ENCODE measurements at regions not wholly inside any gene's neighbourhood (a gene's known extent, or its start where the extent isn't known, plus 50 kb on each side); places are given as distances from the start of the nearest gene placed in this dataset.

DNA sequence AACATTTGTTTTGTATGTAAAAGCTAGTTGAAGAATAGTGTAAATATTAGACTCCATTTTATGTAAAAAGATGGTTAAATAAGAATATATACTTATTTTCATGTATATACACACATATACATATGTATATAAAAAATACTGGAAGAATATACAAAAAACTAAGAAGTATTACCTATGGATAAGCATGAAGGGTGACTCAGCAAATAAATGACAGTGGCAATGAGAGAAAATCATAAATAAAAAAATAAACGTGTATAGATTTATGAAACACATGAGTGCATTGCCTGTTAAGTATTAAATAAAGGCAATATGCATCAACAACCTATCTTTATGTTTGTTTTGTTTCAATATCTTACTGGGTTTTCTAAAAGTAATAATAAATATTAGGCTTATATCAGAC lies 435.3 kb downstream of the CYLC2 start:
- ATAC-seq (no peak), DNase-seq (no peak)
- intact Hi-C loops (cut with DNase I), result no loop called here
- H3K27me3 ChIP-seq, result no peaks in the 10 kb centered on the region
- no peaks in the 10 kb centered on the region for H3K36me3 ChIP-seq
- no peak overlapping the region for H3K4me3 ChIP-seq
- H3K27ac ChIP-seq, result no peak overlapping the region
- peaks cover 0 to 7% of the 10 kb centered on the region in 2 donors for H3K9me3 ChIP-seq
- H3K4me1 ChIP-seq, result no peaks in the 10 kb centered on the region
- TF ChIP-seq, protein P1, sequence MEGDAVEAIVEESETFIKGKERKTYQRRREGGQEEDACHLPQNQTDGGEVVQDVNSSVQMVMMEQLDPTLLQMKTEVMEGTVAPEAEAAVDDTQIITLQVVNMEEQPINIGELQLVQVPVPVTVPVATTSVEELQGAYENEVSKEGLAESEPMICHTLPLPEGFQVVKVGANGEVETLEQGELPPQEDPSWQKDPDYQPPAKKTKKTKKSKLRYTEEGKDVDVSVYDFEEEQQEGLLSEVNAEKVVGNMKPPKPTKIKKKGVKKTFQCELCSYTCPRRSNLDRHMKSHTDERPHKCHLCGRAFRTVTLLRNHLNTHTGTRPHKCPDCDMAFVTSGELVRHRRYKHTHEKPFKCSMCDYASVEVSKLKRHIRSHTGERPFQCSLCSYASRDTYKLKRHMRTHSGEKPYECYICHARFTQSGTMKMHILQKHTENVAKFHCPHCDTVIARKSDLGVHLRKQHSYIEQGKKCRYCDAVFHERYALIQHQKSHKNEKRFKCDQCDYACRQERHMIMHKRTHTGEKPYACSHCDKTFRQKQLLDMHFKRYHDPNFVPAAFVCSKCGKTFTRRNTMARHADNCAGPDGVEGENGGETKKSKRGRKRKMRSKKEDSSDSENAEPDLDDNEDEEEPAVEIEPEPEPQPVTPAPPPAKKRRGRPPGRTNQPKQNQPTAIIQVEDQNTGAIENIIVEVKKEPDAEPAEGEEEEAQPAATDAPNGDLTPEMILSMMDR (IDR thresholded peaks at IDR 0.05), result no peak

DNA sequence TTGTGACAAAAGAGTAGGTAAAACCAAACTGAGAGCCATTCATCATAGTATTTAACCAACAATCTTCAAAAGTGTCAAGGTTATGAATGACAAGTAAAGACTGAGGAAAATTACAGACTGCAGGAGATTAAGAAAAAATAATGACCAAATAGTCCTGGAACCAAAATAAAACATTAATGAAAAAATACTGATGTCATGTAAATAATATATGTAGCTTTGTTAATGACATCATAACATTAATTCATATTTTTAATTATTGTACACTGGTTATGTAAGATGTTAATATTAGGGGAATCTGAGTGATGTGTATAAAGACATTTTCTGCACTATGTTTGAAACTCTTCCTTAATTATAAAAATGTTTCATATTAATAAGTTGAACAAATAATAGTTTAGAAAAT lies 436.7 kb downstream of the CYLC2 start:
- Histone ChIP-seq H3K4me1 (no peaks in the 10 kb centered on the region), H3K9me3 (peaks cover 0 to 8% of the 10 kb centered on the region in 2 donors), H3K27ac (no peak overlapping the region), H3K27me3 (no peaks in the 10 kb centered on the region), H3K36me3 (no peaks in the 10 kb centered on the region), H3K4me3 (no peak overlapping the region)
- ATAC-seq (no peak), DNase-seq (no peak)
- TF ChIP-seq, protein P1 (IDR thresholded peaks at IDR 0.05), result no peak
- intact Hi-C loops (cut with DNase I), result no loop called here

DNA sequence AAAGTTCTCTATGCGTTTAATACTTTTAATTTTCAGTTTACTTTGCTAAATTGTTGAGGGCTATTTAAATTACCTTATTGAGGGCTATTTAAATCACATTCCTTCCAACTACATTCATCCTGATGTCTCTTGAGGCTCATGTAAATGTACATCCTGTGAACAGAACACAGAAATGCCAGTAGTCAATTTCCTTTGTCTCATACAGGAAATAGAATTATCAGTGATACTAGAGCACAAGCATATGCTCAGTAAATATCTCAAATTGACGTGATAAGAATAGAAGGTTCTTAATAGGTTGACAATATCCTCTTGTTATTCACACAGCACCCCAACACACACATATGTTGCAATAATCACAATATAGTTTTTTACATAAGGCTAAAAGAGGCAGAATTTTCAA lies 449.0 kb downstream of the CYLC2 start:
- Histone ChIP-seq H3K27ac (no peak overlapping the region), H3K4me1 (no peaks in the 10 kb centered on the region), H3K36me3 (no peaks in the 10 kb centered on the region), H3K27me3 (no peaks in the 10 kb centered on the region), H3K9me3 (peaks cover 0 to 5% of the 10 kb centered on the region in 2 donors), H3K4me3 (no peak overlapping the region)
- no peak for DNase-seq
- TF ChIP-seq, protein P1 (IDR thresholded peaks at IDR 0.05), result no peak
- no peak for ATAC-seq
- intact Hi-C loops (cut with DNase I), result no loop called here

DNA sequence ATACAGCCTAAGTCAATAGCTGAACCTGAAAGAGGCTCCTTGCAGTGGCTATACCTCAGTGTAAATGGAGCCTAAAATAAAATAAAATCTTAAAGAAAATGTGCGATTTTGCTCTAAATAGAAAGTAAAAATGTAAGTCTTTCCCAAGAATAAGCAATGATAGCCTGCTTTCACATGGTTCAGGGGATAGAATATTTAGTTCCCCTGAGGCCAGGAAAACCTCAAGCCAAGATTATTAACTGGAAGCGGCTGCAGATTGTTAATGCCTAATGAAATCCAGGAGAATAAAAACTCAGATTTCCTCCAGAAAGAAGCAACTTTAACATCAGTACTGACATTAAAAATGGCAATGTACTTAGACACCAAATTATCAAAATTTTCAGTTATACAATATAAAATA lies 463.7 kb downstream of the CYLC2 start:
- Histone ChIP-seq H3K4me1 (no peaks in the 10 kb centered on the region), H3K27ac (no peak overlapping the region), H3K27me3 (no peaks in the 10 kb centered on the region), H3K4me3 (no peak overlapping the region), H3K36me3 (no peaks in the 10 kb centered on the region), H3K9me3 (peaks cover 0 to under 1% of the 10 kb centered on the region in 2 donors)
- intact Hi-C loops (cut with DNase I), result no loop called here
- TF ChIP-seq, protein P1 (IDR thresholded peaks at IDR 0.05), result no peak
- DNase-seq, result no peak
- no peak for ATAC-seq

DNA sequence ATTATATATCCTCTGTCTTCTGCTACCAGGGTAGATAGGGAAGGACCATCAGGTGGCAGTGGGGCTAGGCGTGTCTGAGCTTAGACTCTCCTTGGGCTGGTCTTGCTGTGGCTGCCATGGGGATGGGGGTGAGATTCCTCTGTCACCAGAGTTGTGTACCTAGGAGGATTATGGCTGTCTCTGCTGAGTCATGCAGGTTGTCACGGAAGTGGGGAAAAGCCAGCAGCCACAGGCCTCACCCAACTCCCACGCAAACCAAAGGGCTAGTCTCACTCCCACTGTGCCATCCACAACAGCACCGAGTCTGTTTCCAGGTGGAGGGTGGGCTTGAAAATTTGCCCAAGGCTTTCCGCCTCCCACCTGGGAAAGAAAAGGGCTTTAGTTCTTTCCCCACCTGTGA lies 476.1 kb downstream of the CYLC2 start:
- TF ChIP-seq, protein P1 (IDR thresholded peaks at IDR 0.05), result no peak
- no peaks in the 10 kb centered on the region for H3K27me3 ChIP-seq
- intact Hi-C loops (cut with DNase I), result no loop called here
- no peak for ATAC-seq
- DNase-seq, result peak in 1 of 4 donors; percentile 7
- H3K27ac ChIP-seq, result no peak overlapping the region
- peaks cover 0 to 7% of the 10 kb centered on the region in 2 donors for H3K9me3 ChIP-seq
- no peaks in the 10 kb centered on the region for H3K36me3 ChIP-seq
- H3K4me3 ChIP-seq, result no peak overlapping the region
- no peaks in the 10 kb centered on the region for H3K4me1 ChIP-seq
